ENCODE measurements at regions not wholly inside any gene's neighbourhood (a gene's known extent, or its start where the extent isn't known, plus 50 kb on each side); places are given as distances from the start of the nearest gene placed in this dataset.

DNA sequence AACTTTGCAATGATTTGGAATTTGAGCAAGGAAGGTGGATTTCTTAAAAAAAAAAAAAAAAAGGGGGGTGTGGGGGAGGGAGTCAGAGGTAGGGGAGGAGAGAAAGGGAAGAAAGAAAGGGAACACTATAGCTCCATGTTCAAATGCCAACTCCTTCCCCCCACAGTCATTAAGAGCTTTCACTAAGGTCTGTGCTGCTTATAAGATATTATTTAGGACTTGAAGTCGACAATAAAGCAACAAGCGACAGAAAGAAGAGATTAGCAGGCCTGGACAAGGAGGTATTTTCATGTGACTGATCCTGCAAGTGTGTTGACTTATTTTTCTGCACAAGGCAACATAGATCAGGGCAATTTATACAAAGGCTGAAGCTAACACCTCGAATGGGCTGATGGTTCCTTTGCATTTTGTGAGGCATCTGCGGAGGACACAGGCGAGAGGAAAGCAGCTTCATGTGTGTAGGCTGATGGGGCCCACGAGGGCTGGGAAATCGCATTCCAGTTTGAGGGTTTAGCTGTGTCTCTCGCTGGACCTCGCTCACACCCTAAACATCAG lies 382.0 kb downstream of the SOX11 start:
- H3K23ac ChIP-seq (ENCODE audit: insufficient read length, low read depth, low read length) = no peak overlapping the region
- no peak overlapping the region for H3K27ac ChIP-seq (ENCODE audit: insufficient read length, low read depth, low read length)
- no peak overlapping the region for H2BK120ac ChIP-seq (ENCODE audit: low read depth, low read length, poor library complexity, severe bottlenecking)
- TF ChIP-seq, protein P1, sequence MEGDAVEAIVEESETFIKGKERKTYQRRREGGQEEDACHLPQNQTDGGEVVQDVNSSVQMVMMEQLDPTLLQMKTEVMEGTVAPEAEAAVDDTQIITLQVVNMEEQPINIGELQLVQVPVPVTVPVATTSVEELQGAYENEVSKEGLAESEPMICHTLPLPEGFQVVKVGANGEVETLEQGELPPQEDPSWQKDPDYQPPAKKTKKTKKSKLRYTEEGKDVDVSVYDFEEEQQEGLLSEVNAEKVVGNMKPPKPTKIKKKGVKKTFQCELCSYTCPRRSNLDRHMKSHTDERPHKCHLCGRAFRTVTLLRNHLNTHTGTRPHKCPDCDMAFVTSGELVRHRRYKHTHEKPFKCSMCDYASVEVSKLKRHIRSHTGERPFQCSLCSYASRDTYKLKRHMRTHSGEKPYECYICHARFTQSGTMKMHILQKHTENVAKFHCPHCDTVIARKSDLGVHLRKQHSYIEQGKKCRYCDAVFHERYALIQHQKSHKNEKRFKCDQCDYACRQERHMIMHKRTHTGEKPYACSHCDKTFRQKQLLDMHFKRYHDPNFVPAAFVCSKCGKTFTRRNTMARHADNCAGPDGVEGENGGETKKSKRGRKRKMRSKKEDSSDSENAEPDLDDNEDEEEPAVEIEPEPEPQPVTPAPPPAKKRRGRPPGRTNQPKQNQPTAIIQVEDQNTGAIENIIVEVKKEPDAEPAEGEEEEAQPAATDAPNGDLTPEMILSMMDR (conservative IDR thresholded peaks at IDR 0.05) = no peak
- no peaks in the 10 kb centered on the region for H3K79me2 ChIP-seq (ENCODE audit: insufficient read depth, low read length)
- no peaks in the 10 kb centered on the region for H3K23me2 ChIP-seq (ENCODE audit: insufficient read length, low read depth, low read length, poor library complexity, severe bottlenecking)
- no peak overlapping the region for H3K4ac ChIP-seq (ENCODE audit: low read depth, low read length)
- no peak overlapping the region for H2BK20ac ChIP-seq (ENCODE audit: low read depth, low read length, poor library complexity, severe bottlenecking)
- Mint-ChIP-seq H3K36me3 (ENCODE audit: insufficient read depth in 1 of 3, low read depth in 3 of 3) (no peaks in the 10 kb centered on the region), H3K4me1 (peaks cover 42 to 64% of the 10 kb centered on the region in 2 experiments), H3K9me3 (no peaks in the 10 kb centered on the region), H3K4me3 (peak overlapping the region in 1 of 2 experiments; percentile 69; a peak in 3 of 5 replicates), H3K27ac (peak overlapping the region in 2 of 3 experiments; percentile 90 to 92; a peak in 3 of 7 replicates), H3K27me3 (ENCODE audit: low read depth) (no peaks in the 10 kb centered on the region)
- no peaks in the 10 kb centered on the region for H3K9me3 ChIP-seq (ENCODE audit: control insufficient read depth, low read depth, low read length)
- no peak overlapping the region for H2BK5ac ChIP-seq (ENCODE audit: insufficient read length, low read length)
- no peak overlapping the region for H3T11ph ChIP-seq (ENCODE audit: low read length)
- peak overlapping the region; percentile 40; the same call in 1 of the 2 replicates for H3K14ac ChIP-seq (ENCODE audit: insufficient read depth, low read length)
- no peak overlapping the region for H2AFZ ChIP-seq (ENCODE audit: low read length)
- no peak overlapping the region for H2BK15ac ChIP-seq (ENCODE audit: low read depth, low read length)
- no peaks in the 10 kb centered on the region for H3K27me3 ChIP-seq (ENCODE audit: insufficient read depth, low read length)
- no peaks in the 10 kb centered on the region for H4K20me1 ChIP-seq (ENCODE audit: control insufficient read depth, insufficient read depth, insufficient read length)
- H3K79me1 ChIP-seq (ENCODE audit: insufficient read depth, low read depth, low read length, poor library complexity, severe bottlenecking) = no peaks in the 10 kb centered on the region
- no peak overlapping the region for H4K5ac ChIP-seq (ENCODE audit: insufficient read length, low read depth, low read length)
- H3K9ac ChIP-seq (ENCODE audit: extremely low read depth, insufficient read length, low read length) = no peak overlapping the region
- whole genome bisulfite sequencing (ENCODE audit: extremely low coverage, insufficient read length, low lambda C conversion rate) = no CpG with 5 or more reads among the region's 9 CpGs
- DNase-seq = no peak
- no peak overlapping the region for H4K8ac ChIP-seq (replicated peaks; ENCODE audit: insufficient read length, low read depth, low read length)
- H3K4me1 ChIP-seq (ENCODE audit: insufficient read depth, low read length) = peaks cover 9% of the 10 kb centered on the region; the same call in 1 of the 2 replicates
- H3K4me2 ChIP-seq (ENCODE audit: insufficient read depth, insufficient read length, low read length) = peak overlapping the region; percentile 1
- H2AK5ac ChIP-seq (ENCODE audit: insufficient read length, low read length) = no peak overlapping the region
- no peak overlapping the region for H4K91ac ChIP-seq (ENCODE audit: insufficient read length, low read depth, low read length)
- no peak overlapping the region for H2BK12ac ChIP-seq (ENCODE audit: insufficient read length, low read depth, low read length)
- peak overlapping the region; percentile 54 for H3K18ac ChIP-seq (ENCODE audit: insufficient read length, low read depth, low read length)
- H3K56ac ChIP-seq (ENCODE audit: insufficient read length, low read depth, low read length) = no peak overlapping the region

Data from H9 (cell line).